ENCODE measurements at regions not wholly inside any gene's neighbourhood (a gene's known extent, or its start where the extent isn't known, plus 50 kb on each side); places are given as distances from the start of the nearest gene placed in this dataset.

- no peak for DNase-seq (ENCODE audit: insufficient read length, low spot score, missing footprints)
- no peaks in the 10 kb centered on the region for H3K27me3 ChIP-seq (ENCODE audit: insufficient read depth, low read length)
- no peaks in the 10 kb centered on the region for H3K36me3 ChIP-seq (ENCODE audit: insufficient read depth, low read length)
- no peaks in the 10 kb centered on the region for H3K79me2 ChIP-seq (ENCODE audit: insufficient read depth, low read length)
- H3K4me3 ChIP-seq (ENCODE audit: insufficient read depth, low read length), result no peak overlapping the region
- no peaks in the 10 kb centered on the region for H3K4me1 ChIP-seq (ENCODE audit: insufficient read depth, low read length)
- TF ChIP-seq, protein P1, sequence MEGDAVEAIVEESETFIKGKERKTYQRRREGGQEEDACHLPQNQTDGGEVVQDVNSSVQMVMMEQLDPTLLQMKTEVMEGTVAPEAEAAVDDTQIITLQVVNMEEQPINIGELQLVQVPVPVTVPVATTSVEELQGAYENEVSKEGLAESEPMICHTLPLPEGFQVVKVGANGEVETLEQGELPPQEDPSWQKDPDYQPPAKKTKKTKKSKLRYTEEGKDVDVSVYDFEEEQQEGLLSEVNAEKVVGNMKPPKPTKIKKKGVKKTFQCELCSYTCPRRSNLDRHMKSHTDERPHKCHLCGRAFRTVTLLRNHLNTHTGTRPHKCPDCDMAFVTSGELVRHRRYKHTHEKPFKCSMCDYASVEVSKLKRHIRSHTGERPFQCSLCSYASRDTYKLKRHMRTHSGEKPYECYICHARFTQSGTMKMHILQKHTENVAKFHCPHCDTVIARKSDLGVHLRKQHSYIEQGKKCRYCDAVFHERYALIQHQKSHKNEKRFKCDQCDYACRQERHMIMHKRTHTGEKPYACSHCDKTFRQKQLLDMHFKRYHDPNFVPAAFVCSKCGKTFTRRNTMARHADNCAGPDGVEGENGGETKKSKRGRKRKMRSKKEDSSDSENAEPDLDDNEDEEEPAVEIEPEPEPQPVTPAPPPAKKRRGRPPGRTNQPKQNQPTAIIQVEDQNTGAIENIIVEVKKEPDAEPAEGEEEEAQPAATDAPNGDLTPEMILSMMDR (IDR thresholded peaks at IDR 0.05; ENCODE audit: extremely low read depth, low read depth, low read length), result no peak
- no peaks in the 10 kb centered on the region for H3K9me3 ChIP-seq (ENCODE audit: low read depth, low read length)
- H2AFZ ChIP-seq (ENCODE audit: low read length), result no peak overlapping the region
- no peaks in the 10 kb centered on the region for H4K20me1 ChIP-seq (ENCODE audit: insufficient read depth, low read length)
- no peak overlapping the region for H3K4me2 ChIP-seq (ENCODE audit: insufficient read depth, low read length)
- H3K27ac ChIP-seq (ENCODE audit: low read depth, low read length), result no peak overlapping the region
Measured at GRCh38 chr7:49102411-49102810, 178.1 kb downstream of the CDC14C start.

DNA sequence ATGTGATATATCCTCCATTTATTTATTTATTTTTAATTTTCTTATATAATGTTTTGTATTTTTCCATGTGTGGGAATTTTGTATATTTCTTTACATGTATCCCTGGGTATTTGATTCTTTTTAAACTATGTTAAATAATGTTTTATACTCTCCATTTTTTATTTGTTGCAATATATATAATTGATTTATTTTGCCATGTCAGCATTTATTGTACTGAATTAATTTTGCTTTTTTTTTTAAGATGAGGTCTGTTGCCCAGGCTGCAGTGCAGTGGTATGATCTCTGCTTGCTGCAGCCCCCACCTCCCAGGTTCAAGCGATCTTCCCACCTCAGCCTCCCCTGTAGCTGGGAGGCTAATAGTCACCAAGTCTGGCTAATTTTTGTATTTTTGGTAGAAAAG is 187.4 kb downstream of the CDC14C start:
- Histone ChIP-seq H3K4me3 (ENCODE audit: insufficient read depth, low read length) (no peak overlapping the region), H3K4me1 (ENCODE audit: insufficient read depth, low read length) (no peaks in the 10 kb centered on the region), H3K79me2 (ENCODE audit: insufficient read depth, low read length) (no peaks in the 10 kb centered on the region), H3K36me3 (ENCODE audit: insufficient read depth, low read length) (no peaks in the 10 kb centered on the region), H3K27me3 (ENCODE audit: insufficient read depth, low read length) (no peaks in the 10 kb centered on the region), H3K27ac (ENCODE audit: low read depth, low read length) (no peak overlapping the region), H2AFZ (ENCODE audit: low read length) (no peak overlapping the region), H4K20me1 (ENCODE audit: insufficient read depth, low read length) (no peaks in the 10 kb centered on the region), H3K9me3 (ENCODE audit: low read depth, low read length) (no peaks in the 10 kb centered on the region), H3K4me2 (ENCODE audit: insufficient read depth, low read length) (no peak overlapping the region)
- DNase-seq (ENCODE audit: insufficient read length, low spot score, missing footprints), result no peak
- TF ChIP-seq, protein P1 (IDR thresholded peaks at IDR 0.05; ENCODE audit: extremely low read depth, low read depth, low read length), result no peak

DNA sequence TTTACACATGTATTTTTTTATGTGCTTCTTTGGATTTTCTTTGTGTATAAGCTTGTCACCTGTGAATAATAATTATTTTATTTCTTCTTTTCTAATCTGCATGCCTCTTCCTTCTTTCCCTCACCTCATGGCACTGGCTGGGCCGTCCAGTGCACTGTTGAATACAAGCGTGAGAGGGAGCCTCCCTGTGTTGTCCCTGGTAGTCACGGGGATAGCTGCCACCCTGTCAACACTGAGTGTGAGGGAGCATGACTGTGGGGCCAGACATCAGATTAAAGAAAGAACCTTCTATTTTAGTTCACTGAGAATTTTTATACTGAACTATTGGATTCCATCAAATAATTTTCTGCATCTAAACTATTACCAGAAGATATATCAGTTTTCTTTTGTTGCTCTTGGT is 187.9 kb downstream of the CDC14C start:
- no peak for DNase-seq (ENCODE audit: insufficient read length, low spot score, missing footprints)
- Histone ChIP-seq H3K9me3 (ENCODE audit: low read depth, low read length) (no peaks in the 10 kb centered on the region), H4K20me1 (ENCODE audit: insufficient read depth, low read length) (no peaks in the 10 kb centered on the region), H3K27ac (ENCODE audit: low read depth, low read length) (no peak overlapping the region), H3K79me2 (ENCODE audit: insufficient read depth, low read length) (no peaks in the 10 kb centered on the region), H3K36me3 (ENCODE audit: insufficient read depth, low read length) (no peaks in the 10 kb centered on the region), H3K4me2 (ENCODE audit: insufficient read depth, low read length) (no peak overlapping the region), H3K27me3 (ENCODE audit: insufficient read depth, low read length) (no peaks in the 10 kb centered on the region), H3K4me3 (ENCODE audit: insufficient read depth, low read length) (no peak overlapping the region), H2AFZ (ENCODE audit: low read length) (no peak overlapping the region), H3K4me1 (ENCODE audit: insufficient read depth, low read length) (no peaks in the 10 kb centered on the region)
- TF ChIP-seq, protein P1 (IDR thresholded peaks at IDR 0.05; ENCODE audit: extremely low read depth, low read depth, low read length), result no peak

- no peak overlapping the region for H3K4me2 ChIP-seq (ENCODE audit: insufficient read depth, low read length)
- H4K20me1 ChIP-seq (ENCODE audit: insufficient read depth, low read length), result no peaks in the 10 kb centered on the region
- no peaks in the 10 kb centered on the region for H3K4me1 ChIP-seq (ENCODE audit: insufficient read depth, low read length)
- no peaks in the 10 kb centered on the region for H3K27me3 ChIP-seq (ENCODE audit: insufficient read depth, low read length)
- TF ChIP-seq, protein P1 (IDR thresholded peaks at IDR 0.05; ENCODE audit: extremely low read depth, low read depth, low read length), result no peak
- DNase-seq (ENCODE audit: insufficient read length, low spot score, missing footprints), result no peak
- no peaks in the 10 kb centered on the region for H3K36me3 ChIP-seq (ENCODE audit: insufficient read depth, low read length)
- no peak overlapping the region for H3K4me3 ChIP-seq (ENCODE audit: insufficient read depth, low read length)
- H2AFZ ChIP-seq (ENCODE audit: low read length), result no peak overlapping the region
- H3K79me2 ChIP-seq (ENCODE audit: insufficient read depth, low read length), result no peaks in the 10 kb centered on the region
- no peak overlapping the region for H3K27ac ChIP-seq (ENCODE audit: low read depth, low read length)
- no peaks in the 10 kb centered on the region for H3K9me3 ChIP-seq (ENCODE audit: low read depth, low read length)
Measured at GRCh38 chr7:49112647-49113046, 188.3 kb downstream of the CDC14C start.
